HG03571 (cell line): ENCODE measurements at regions not wholly inside any gene's neighbourhood (a gene's known extent, or its start where the extent isn't known, plus 50 kb on each side); places are given as distances from the start of the nearest gene placed in this dataset.
"Not testable (repeated sequence)": the region's sequence is repeated elsewhere in the genome, so short reads cannot be mapped to it uniquely, and the experiment has no call there.

Experiments used
- ATAC-seq: cut with Tn5 transposase; IDR thresholded peaks from one replicate; pipeline ENCODE4 v1.9.1; 2021; ENCODE audit not compliant: unreplicated experiment

DNA sequence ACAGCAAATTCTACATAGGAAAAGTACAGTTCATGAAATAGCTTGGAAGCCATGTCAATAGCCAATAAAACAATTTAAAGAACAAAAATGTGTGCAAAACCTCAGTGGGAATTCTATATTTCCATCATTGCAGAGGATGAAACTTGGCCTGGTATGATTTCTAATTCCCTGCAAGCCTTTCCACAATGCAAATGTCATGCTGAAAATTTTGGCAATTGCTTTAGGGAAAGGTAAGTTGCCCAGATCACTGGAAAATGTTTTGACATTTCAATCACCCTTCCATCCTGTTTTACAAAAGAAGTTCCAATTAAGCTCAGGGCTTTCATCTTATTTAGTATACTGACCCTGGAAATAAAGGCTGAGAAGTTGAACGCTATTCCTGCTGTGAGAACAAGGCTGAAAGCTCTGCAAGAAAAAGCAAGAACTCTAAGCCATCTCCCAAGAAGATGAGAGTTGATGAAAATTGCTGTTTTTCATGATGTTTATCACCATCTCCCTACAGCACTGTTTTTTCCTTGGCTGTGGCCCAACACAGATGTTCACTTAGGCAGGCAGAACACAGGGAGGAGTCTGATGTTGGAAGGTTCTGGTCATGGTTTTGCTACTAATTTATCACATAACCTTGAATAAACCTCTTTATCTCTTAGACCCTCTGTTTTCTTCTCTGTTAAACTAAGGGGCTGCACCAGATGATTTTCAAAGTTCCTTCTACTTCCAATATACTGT lies 263.7 kb downstream of the KCTD12 start:
- ATAC-seq: no peak

DNA sequence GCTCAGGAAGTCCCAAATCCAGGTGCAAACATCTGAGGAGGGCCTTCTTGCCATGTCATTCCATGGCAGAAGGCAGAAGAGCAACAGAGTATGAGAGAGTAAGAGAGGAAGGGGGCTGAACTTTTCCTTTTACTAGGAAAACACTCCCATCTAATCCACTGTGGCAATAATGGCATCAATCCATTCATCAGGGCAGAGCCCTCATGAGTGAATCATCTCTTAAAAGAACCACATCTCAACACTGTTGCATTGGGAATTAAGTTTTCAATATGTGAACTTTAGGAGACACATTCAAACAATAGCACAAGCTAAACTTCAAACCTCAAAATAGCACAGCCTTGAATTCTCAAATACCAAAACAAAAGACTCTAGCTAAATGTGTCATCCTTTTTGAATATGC lies 264.5 kb downstream of the KCTD12 start:
- no peak for ATAC-seq

DNA sequence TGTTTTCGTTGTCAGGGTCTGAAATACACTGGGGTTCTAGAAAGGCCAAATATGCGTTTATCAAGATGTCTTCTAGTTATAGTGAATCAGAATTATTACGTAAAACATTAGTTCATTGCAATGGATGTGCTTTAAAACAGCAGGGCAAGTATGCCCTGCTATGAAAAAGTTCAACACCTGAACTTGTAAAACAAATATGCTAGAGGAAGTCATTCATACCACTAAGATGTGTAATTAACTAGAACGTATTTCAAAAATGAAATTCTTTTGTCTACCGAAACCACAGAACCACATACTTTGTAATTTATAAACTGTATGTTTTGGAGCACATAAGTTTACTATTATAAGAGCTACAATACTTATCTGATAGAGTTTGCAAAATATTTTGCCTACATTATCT lies 266.2 kb downstream of the KCTD12 start:
- ATAC-seq: no peak

DNA sequence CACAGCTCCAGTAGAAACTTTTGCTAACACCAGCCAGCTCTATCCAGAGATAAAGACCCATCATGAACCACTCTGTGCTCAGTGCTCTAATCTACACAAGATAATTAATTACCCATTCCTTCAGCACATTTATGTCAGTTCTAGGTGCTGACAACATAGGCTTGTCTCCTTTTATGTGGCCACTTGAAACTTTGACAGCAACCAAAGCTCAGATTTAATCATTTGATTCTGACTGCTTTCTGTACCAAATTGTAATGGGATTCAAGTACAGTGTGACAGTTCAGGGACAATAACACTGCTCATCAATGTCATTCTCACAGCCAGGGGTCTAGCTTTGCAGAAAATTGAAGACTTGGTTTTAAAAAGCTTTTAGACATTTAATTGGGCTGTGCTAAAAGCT lies 266.6 kb downstream of the KCTD12 start:
- ATAC-seq: no peak

DNA sequence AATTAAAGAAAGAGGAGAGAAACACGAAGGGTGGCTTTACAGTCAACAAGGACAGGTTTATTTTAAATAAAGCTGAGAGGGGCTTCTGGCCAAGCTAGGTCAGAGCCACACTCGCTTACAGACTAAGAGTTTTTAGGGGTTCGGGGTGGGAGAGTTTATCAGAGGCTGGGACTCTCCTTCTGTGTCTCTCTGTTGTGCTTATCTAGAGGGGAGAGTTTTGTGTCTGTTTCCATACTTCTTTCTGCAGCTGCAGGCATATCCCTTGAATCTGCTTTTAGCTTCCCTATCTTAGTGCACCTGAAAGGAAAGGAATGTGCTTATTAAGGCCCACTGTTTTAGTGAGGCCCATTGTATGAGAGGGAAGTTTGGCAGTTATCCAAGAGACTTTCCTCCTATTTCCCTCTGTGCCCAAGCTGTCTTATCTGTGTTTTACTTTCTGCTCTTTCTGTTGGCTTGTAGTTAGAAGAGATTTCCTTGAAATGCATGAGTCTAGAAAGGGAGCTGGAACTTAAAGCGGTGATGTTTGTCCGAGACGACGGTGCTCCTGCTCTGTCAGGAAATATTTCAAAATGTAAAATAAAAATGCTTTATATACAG lies 275.3 kb downstream of the KCTD12 start:
- ATAC-seq: no peak

DNA sequence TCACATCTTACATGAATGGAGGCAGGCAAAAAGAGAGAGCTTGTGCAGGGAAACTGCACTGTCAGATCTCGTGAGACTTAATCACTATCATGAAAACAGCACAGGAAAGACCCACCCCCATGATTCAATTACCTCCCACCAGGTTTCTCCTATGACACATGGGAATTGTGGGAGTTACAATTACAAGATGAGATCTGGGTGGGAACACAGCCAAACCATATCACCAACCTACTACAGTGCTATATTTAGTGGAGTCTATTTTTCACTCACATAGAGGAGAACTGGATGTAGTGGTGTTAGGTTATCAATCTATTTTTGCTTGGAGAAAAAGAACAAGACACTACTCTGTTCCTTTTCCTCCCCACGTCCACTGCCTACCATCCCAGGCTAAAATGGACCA lies 276.6 kb downstream of the KCTD12 start:
- no peak for ATAC-seq

DNA sequence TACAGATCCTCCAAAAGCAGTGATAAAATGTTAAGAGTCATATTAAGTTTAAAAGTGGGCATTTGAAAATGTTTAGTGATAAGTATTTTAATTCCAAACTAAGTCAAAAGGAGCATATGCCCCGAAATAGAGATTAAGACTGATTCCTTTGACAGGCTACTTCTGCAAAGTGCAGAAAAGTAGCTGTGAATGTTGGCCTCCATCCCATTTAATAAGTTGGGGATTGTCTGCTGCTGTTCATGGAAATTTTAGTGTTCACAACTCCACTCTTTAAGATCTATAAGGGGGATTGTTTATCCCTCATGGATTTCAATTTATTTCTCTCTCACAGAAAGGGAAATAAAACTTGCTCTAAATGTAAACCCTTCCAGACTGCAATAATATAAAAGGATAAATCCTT lies 278.3 kb downstream of the KCTD12 start:
- no peak for ATAC-seq

DNA sequence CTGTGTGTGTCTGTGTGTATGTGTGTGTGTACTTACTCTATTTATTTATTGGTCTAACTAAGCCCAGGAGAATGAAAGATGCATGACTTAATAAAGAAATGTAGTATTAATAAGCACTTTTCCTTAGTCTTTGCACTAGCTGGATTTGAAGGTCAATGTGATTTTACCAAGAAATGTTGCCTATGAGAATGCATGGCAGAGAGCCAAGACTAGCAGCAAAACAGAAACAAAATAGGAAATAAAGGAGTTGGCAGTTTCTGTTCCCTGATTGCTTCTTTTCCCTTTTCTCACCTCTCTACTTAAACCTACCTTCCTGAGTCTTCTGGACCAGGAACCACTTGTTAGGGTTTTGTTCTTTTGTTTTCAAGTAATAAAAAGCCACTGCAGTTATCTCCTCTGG lies 286.1 kb downstream of the KCTD12 start:
- ATAC-seq: no peak

DNA sequence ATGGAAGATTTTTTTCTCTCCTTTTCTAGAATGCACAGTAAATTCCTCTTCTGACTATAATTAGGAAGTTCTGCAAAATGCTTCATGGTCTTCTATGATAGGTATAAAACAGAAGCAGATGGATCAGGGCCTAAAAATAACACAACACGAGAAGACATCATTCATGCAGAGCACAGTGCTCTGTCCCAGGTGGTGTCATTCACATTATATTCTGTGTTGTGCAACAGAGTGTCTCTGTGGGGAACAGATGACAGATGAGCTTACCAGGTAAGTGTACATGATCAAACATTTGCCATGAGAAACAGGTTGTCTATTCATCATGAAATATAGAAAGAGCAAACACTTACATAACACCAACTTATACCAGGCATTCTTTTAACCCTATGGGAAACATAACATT lies 288.3 kb downstream of the KCTD12 start:
- no peak for ATAC-seq

DNA sequence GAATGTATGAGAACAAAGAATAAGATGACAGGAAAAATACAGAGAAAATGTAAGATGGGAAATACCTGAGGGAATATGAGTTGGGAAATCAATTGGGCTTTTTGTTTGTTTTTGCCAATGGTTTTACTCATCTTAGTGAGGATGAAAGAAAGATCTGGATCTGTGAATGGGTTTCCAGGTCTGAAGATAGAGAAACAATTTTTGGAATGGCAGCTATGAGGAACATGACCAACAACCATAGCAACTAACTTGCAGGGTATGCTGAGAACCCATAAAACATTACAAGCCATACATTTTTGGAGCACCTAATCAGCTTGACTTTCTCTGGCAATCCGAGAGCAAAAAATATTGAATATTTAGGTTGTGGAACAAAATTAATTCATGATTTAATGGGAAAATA lies 290.0 kb downstream of the KCTD12 start:
- no peak for ATAC-seq

DNA sequence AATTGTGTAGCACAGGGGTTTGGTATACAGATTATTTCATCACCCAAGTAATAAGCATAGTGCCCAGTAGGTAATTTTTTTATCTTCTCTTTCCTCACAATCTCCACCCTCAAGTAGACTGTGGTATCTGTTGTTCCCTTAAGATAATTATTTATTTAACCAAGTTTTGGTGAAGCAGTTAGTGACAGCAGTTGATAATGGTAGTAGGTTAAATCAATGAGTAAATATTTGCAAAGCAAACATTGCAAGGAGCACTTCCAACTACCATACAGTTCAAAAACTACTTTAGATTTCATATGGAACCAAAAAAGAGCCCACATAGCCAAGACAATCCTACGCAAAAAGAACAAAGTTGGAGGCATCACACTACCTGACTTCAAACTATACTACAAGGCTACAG lies 291.8 kb downstream of the KCTD12 start:
- ATAC-seq: no peak

DNA sequence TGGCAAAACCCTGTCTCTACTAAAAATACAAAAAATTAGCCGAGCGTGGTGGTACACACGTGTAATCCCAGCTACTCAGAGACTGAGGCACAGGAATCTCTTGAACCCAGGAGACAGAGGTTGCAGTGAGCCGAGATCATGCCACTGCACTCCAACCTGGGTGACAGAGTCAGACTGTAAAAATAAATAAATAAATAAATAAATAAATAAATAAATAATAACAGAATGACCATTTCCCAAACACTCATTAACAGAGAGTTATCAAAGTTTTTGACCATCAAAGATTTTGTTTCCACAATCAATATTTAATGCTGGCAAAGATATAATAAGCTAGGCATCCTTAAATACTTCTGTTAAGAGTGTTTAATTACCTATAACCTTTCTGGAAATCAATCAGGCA lies 299.4 kb downstream of the KCTD12 start:
- no peak for ATAC-seq

DNA sequence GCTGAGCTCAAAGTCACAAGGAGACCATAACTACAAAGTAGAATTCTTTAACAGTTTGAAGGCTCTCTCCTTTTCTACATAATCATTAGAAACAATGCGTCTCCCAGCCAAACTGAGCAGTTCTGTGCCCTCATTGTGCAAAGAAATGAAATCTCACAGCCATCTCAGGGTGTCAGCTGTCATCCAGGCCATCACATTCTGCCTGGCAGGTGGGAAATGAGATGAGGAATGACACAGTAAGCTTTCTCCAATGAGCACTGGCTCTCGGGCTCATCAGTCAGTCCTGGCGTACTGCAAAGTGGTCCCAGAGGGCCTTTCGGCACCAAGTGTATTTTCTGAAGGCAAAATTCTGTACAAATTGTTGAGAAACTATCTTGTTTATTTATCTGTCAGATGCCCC lies 306.5 kb downstream of the KCTD12 start:
- ATAC-seq: no peak

DNA sequence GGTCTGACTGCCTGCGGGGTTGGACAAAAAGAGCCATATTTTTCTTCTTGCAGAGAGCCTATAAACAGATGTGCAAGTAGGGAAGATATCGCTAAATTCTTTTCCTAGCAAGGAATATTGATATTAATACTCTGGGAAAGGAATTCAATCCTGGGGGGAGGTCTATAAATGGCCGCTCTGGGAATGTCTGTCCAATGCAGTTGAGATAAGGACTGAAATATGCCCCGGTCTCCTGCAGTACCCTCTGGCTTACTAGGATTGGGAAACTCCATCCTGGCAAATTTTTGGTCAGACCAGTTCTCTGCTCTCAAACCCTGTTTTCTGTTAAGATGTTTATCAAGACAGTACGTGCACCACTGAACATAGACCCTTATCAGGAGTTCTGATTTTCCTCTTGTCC lies 310.6 kb downstream of the KCTD12 start:
- ATAC-seq: not testable (repeated sequence)

DNA sequence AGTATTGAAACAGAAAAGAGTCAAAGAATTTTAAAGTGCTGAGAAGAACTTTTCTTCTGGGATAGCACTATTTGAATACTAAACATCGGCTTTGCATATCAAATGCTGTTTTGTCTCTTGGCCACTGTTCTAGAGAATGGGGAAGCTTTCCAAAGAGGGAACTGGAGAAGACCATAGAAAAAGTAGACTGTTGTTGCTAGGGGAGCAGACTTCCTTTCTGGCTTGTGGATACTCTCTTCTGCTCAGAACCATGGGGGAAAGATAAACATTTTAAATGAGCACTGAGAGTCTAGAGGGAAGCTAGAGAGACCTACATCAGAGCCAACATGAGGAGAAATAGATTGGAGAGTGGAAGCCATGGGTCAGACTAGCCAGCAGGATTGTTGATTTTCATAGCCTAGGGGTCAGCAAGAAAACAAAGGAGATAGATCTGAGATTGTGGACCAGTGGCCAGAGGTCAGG lies 315.7 kb downstream of the KCTD12 start:
- ATAC-seq: no peak

DNA sequence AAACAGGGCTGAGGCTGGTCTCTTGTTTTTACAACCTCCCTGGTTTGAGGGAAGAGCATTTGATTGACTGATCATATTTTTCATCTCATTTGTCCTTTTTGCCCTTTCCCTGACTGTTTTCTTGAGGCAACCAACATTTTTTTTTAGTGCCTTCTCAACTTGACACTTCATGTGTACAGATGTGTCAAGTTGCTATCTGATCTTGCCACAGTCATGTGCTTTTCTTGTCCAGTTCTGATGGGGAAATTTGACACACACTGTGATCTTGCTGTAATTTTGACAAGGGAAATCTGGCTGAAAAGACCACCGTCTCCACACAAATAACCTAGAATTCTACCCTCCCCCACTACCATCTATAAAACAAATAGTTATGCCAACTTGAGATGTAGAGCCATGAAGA lies 329.6 kb downstream of the KCTD12 start:
- ATAC-seq: no peak

DNA sequence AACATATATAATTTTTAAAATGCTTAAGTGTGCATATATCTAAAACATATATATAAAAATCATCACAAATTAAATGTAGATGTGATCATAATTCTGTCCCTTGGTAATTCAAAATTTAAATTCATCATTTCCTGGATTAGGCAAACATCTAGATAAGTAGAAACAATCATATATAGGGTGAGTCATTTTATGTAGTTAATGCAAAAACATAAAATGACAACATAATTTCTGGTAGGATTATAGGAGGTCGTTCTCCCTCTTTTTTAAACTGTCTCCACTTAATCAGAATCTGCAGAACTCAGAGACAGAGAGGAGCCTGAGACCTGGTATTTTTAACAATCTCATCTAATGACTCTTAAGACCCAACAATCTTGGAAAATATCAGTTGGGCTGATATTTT lies 333.4 kb downstream of the KCTD12 start:
- no peak for ATAC-seq

DNA sequence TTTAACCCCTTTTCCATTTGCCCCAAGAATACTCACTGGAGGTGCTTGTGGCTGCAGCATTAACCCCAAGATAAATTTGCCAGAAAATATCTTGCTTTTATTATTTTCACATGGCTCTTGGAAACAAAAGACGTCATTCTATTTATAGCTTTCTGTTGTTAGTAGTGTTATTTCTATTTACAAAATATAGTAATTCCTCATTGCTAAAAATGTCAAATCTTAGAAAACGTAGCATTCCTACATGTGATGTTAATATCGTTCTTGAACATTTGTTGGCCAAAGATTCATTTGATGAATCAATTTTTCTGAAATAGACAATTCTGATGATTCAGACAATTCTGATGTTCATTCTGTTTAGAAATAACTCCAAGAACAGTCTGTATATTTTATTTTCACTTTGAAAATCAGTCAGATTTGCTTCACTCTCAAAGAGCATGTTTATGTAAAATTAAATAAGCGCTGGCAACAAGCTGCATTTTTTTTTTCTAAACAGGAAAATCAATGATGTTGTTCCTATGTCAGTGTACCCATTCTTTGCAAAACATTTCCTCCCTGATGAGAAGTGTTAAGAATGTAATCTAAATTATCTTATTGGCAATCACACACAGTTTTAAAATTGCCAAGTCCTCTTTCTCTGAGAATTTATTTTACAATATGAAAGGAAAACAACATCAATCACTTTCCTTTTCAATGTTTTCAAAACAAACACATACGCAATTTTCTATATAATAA lies 334.0 kb downstream of the KCTD12 start:
- no peak for ATAC-seq

DNA sequence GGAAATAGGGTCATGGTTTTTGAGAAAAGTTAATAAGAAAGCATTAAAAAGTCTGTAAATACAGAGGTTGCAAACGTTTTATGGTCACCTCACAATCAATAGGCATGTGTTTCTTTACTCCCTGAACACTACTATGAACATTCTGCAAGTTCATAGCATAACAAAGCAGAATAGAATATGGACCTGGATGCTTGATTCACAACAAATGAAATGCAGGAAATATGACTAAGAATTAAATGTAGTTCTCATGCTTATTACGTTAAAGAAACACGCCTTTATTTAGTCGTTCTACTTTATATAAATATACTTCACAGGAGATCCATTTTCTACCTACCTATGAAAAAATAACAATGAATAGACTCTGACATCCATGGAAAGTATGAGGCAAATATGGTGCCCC lies 344.0 kb downstream of the KCTD12 start:
- ATAC-seq: no peak

DNA sequence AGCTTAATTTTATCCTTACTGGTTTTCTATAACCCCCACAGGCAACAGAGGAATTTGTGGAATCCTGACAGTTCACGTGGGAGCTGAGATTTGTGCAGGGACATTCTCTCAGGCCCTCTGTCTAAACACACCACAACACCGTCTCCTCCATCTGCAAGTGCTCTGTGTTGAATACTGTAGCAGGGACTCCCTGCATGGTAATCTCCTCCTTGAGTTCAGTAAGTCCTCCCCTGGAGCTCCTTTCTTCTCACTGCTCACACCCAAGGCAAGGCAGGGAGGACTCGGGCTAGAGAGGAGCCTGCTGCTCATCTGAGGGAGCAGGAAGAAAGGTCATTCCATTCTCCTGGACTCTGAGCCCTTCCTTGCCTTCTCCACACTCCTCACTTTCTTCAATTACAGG lies 348.2 kb downstream of the KCTD12 start:
- no peak for ATAC-seq

DNA sequence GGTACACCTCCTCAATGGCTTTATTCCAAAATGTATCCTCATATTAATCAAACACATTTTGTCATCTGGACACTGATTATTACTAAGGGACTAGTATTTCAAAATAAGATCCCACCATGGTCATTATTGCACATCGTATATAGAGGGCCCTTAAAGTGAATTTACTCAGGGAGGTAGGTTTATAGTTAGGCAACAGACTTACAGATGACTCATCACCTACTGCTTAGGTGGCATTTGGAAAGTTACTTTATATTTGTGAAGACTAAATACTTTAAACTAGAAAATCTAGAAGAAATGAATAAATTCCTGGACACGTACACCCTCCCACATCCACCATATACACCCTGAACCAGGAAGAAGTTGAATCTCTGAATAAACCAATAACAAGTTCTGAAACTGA lies 353.0 kb downstream of the KCTD12 start:
- no peak for ATAC-seq

DNA sequence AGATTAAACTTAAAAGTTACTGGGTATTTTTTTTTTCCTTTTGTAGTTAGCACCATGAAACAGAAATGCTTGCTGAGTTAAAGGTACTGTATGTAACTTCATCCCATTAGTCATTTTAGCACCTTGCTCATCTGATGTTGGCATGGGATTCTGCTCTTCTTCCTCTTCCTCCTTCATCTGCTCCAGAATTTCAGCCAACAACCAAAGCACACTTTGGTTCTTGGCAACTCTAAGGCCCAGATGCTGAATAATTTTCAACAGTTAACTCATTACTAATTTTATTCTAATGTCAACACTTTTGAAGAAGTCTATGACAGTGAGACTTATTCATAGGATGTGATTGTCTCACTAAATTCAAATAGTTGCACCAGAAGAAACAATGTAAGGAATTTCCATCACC lies 359.2 kb downstream of the KCTD12 start:
- no peak for ATAC-seq
